ENCODE measurements at regions not wholly inside any gene's neighbourhood (a gene's known extent, or its start where the extent isn't known, plus 50 kb on each side); places are given as distances from the start of the nearest gene placed in this dataset.

GRCh38 chr4:62293551-62293950, 1093.4 kb downstream of the ADGRL3 start:
- no peak overlapping the region for H3K9ac ChIP-seq (ENCODE audit: insufficient read depth, low read depth, low read length)
- DNase-seq (ENCODE audit: low spot score) (no peak), ATAC-seq (no peak), FAIRE-seq (no peak)
- CTCF ChIA-PET (ENCODE audit: low intra/inter-chr PET ratio, low total read pairs) = no interaction called here
- H3K9me3 ChIP-seq (ENCODE audit: low read length) = peaks cover 16% of the 10 kb centered on the region
- intact Hi-C loops (cut with micrococcal nuclease; ENCODE audit: unreplicated experiment) (no loop called here), in situ Hi-C loops (cut with HindIII; ENCODE audit: extremely low pct_ligation_motif_present, low pct_unique_long_range_greater_than_20kb) (no loop called here)
- no peaks in the 10 kb centered on the region for H3K36me3 ChIP-seq (replicated peaks in 1 of 2; ENCODE audit: control insufficient read depth in 1 of 2, insufficient read depth in 2 of 2, low read length in 2 of 2)
- H3K4me3 ChIP-seq (replicated peaks in 1 of 3; ENCODE audit: insufficient read depth in 1 of 3, low read depth in 2 of 3, low read length in 3 of 3) = no peak overlapping the region
- BruUV-seq (replicated peaks) = no TSS peak
- H2AFZ ChIP-seq (ENCODE audit: low read length) = no peak overlapping the region
- no peaks in the 10 kb centered on the region for H3K4me1 ChIP-seq (ENCODE audit: insufficient read depth, low read length)
- H3K4me2 ChIP-seq (ENCODE audit: low read depth, low read length) = no peak overlapping the region
- POLR2A ChIA-PET = no interaction called here
- H4K20me1 ChIP-seq (ENCODE audit: insufficient read depth, low read length) = no peaks in the 10 kb centered on the region
- WGBS (ENCODE audit: low lambda C conversion rate) = 10% methylated on average over 2 of the region's 2 CpGs
- H3K27ac ChIP-seq (ENCODE audit: extremely low read length, insufficient read depth, low read length) = no peak overlapping the region
- TF ChIP-seq ZNF782 (CRISPR knock-in tag; IDR thresholded peaks at IDR 0.05; ENCODE audit: borderline replicate concordance) (no peak), GTF3A (CRISPR knock-in tag; conservative IDR thresholded peaks at IDR 0.05) (no peak), ZBTB7B (CRISPR knock-in tag; IDR thresholded peaks at IDR 0.05) (no peak), EED (CRISPR knock-in tag; IDR thresholded peaks at IDR 0.05) (no peak), CREBL2 (CRISPR knock-in tag; IDR thresholded peaks at IDR 0.05; ENCODE audit: borderline replicate concordance) (no peak), ZNF232 (CRISPR knock-in tag; IDR thresholded peaks at IDR 0.05; ENCODE audit: borderline replicate concordance) (no peak), CENPX (CRISPR knock-in tag; IDR thresholded peaks at IDR 0.05) (no peak), ZSCAN5A (CRISPR knock-in tag; IDR thresholded peaks at IDR 0.05; ENCODE audit: borderline replicate concordance) (no peak)
- no peaks in the 10 kb centered on the region for H3K27me3 ChIP-seq (ENCODE audit: control insufficient read depth in 1 of 2, insufficient read depth in 2 of 2, low read length in 2 of 2)
- H3K79me2 ChIP-seq (ENCODE audit: insufficient read depth, low read length) = no peaks in the 10 kb centered on the region

DNA sequence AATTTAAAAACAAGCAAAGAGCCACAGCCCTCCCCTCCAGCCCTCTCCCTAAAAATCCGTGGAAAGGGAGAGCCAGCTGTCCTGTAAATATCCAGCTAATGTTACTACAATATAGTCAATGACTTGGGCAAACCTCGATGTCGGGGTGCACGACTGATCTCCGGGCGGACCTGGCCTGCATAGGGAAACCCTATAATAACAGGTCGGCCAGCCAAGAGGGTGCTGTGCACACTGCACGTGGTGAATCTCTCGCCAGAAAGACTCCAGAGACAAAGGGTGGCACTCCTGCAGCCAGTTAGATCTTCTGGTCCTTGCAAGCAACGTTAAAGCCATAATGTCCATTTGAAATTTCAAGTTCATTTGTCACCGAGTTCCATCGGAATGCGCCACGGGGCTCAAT, 1092.8 kb downstream of the ADGRL3 start:
- Histone ChIP-seq H3K36me3 (replicated peaks in 1 of 2; ENCODE audit: control insufficient read depth in 1 of 2, insufficient read depth in 2 of 2, low read length in 2 of 2) (no peaks in the 10 kb centered on the region), H3K4me1 (ENCODE audit: insufficient read depth, low read length) (no peaks in the 10 kb centered on the region), H3K27me3 (ENCODE audit: control insufficient read depth in 1 of 2, insufficient read depth in 2 of 2, low read length in 2 of 2) (no peaks in the 10 kb centered on the region), H3K9ac (ENCODE audit: insufficient read depth, low read depth, low read length) (no peak overlapping the region), H3K4me3 (replicated peaks in 1 of 3; ENCODE audit: insufficient read depth in 1 of 3, low read depth in 2 of 3, low read length in 3 of 3) (no peak overlapping the region), H2AFZ (ENCODE audit: low read length) (no peak overlapping the region), H3K27ac (ENCODE audit: extremely low read length, insufficient read depth, low read length) (no peak overlapping the region), H4K20me1 (ENCODE audit: insufficient read depth, low read length) (no peaks in the 10 kb centered on the region), H3K79me2 (ENCODE audit: insufficient read depth, low read length) (no peaks in the 10 kb centered on the region), H3K9me3 (ENCODE audit: low read length) (peaks cover 15% of the 10 kb centered on the region), H3K4me2 (ENCODE audit: low read depth, low read length) (no peak overlapping the region)
- no TSS peak for BruUV-seq (replicated peaks)
- intact Hi-C loops (cut with micrococcal nuclease; ENCODE audit: unreplicated experiment) (no loop called here), in situ Hi-C loops (cut with HindIII; ENCODE audit: extremely low pct_ligation_motif_present, low pct_unique_long_range_greater_than_20kb) (no loop called here)
- FAIRE-seq (no peak), DNase-seq (ENCODE audit: low spot score) (no peak), ATAC-seq (no peak)
- ChIA-PET CTCF (ENCODE audit: low intra/inter-chr PET ratio, low total read pairs) (no interaction called here), POLR2A (no interaction called here)
- WGBS (ENCODE audit: low lambda C conversion rate) = 16% methylated on average over 13 of the region's 14 CpGs
- TF ChIP-seq POLR2AphosphoS2 (IDR thresholded peaks at IDR 0.05; ENCODE audit: low read depth, low read length) = no peak
- no peak for TF ChIP-seq ZBTB42 (CRISPR knock-in tag; IDR thresholded peaks at IDR 0.05)
- no peak for TF ChIP-seq KLF11 (CRISPR knock-in tag; IDR thresholded peaks at IDR 0.05)
- TF ChIP-seq SUZ12 (IDR thresholded peaks at IDR 0.05; ENCODE audit: low read depth, low read length) = no peak
- no peak for TF ChIP-seq ARNT2 (CRISPR knock-in tag; IDR thresholded peaks at IDR 0.05; ENCODE audit: low read depth)
- TF ChIP-seq IKZF4 (CRISPR knock-in tag; IDR thresholded peaks at IDR 0.05; ENCODE audit: borderline replicate concordance, low read depth, not compliant biosample characterization) = no peak
- no peak for TF ChIP-seq LCORL (IDR thresholded peaks at IDR 0.05)
- no peak for TF ChIP-seq LCORL (CRISPR knock-in tag; IDR thresholded peaks at IDR 0.05)
- TF ChIP-seq MYC (CRISPR knock-in tag; IDR thresholded peaks at IDR 0.05; ENCODE audit: borderline replicate concordance) = no peak
- no peak for TF ChIP-seq ZNF180 (CRISPR knock-in tag; IDR thresholded peaks at IDR 0.05; ENCODE audit: borderline replicate concordance, low read depth)
- no peak for TF ChIP-seq ZNF292 (CRISPR knock-in tag; IDR thresholded peaks at IDR 0.05; ENCODE audit: borderline replicate concordance, low read depth)
- TF ChIP-seq SSRP1 (CRISPR knock-in tag; IDR thresholded peaks at IDR 0.05) = no peak
- TF ChIP-seq PCBP1 (IDR thresholded peaks at IDR 0.05; ENCODE audit: borderline replicate concordance, low read depth, low read length) = no peak
- TF ChIP-seq ZKSCAN1 (IDR thresholded peaks at IDR 0.05; ENCODE audit: low read length) = no peak
- TF ChIP-seq ZSCAN25 (CRISPR knock-in tag; IDR thresholded peaks at IDR 0.05) = no peak

Data from HepG2 (cell line).